Caco-2 (cell line): ENCODE measurements at regions not wholly inside any gene's neighbourhood (a gene's known extent, or its start where the extent isn't known, plus 50 kb on each side); places are given as distances from the start of the nearest gene placed in this dataset.

Experiments
- BruUV-seq: library from RNA; stranded (reverse); fragments of 400-500 nt; replicated peaks from 2 replicates; lab custom pipeline; 2021; lab: Mats Ljungman, UMichigan
- CTCF ChIA-PET: fragments of 300-600 bp; sonication (Branson Sonifier 250); formaldehyde crosslinking; loops from one replicate; lab custom pipeline; 2022; ENCODE audit warnings: antibody characterized with exemption; lab: Charles Lee
- POLR2A ChIA-PET: fragments of 300-600 bp; sonication (Branson Sonifier 250); formaldehyde crosslinking; loops from one replicate; lab custom pipeline; 2022; ENCODE audit warnings: antibody characterized with exemption; lab: Charles Lee
- DNase-seq, 2 experiments: peaks; one replicate each; pipeline versions ENCODE4 v3.0.0 to v3.0.0-alpha.2; 2020 to 2022
- H3K27me3 ChIP-seq: replicated peaks from 2 replicates; pipeline ENCODE4 v1.6.0; 2011; ENCODE audit warnings: low read length; ENCODE audit not compliant: control insufficient read depth, insufficient read depth
- H3K36me3 ChIP-seq: 2 replicates; pipeline ENCODE4 v1.5.1; 2011; ENCODE audit warnings: low read length; ENCODE audit not compliant: control insufficient read depth, insufficient read depth
- H3K4me1 ChIP-seq: fragments of 250-450 bp; sonication (Bioruptor Pico); 2 replicates; pipeline ENCODE4 v1.5.1; 2020; ENCODE audit warnings: mild to moderate bottlenecking
- H3K4me3 ChIP-seq: 2 replicates; pipeline ENCODE4 v1.5.1; 2011; ENCODE audit warnings: low read depth, mild to moderate bottlenecking, control low read depth, low read length
- H3K9me3 ChIP-seq: fragments of 250-450 bp; sonication (Bioruptor Pico); 2 replicates; pipeline ENCODE4 v1.5.1; 2020; ENCODE audit warnings: mild to moderate bottlenecking, moderate library complexity
- H3K27ac Mint-ChIP-seq: one replicate; pipeline ENCODE4 v1.8.0; 2022; ENCODE audit warnings: mixed read lengths; ENCODE audit not compliant: unreplicated experiment
- H3K27me3 Mint-ChIP-seq: one replicate; pipeline ENCODE4 v1.8.0; 2022; ENCODE audit warnings: mixed read lengths; ENCODE audit not compliant: insufficient read depth, unreplicated experiment
- H3K36me3 Mint-ChIP-seq: one replicate; pipeline ENCODE4 v1.8.0; 2022; ENCODE audit warnings: mild to moderate bottlenecking, mixed read lengths; ENCODE audit not compliant: insufficient read depth, unreplicated experiment
- H3K4me1 Mint-ChIP-seq: one replicate; pipeline ENCODE4 v1.8.0; 2022; ENCODE audit warnings: low read depth, mixed read lengths; ENCODE audit not compliant: unreplicated experiment
- H3K4me3 Mint-ChIP-seq: one replicate; pipeline ENCODE4 v1.8.0; 2022; ENCODE audit warnings: mild to moderate bottlenecking, moderate library complexity, mixed read lengths; ENCODE audit not compliant: unreplicated experiment
- H3K9me3 Mint-ChIP-seq: one replicate; pipeline ENCODE4 v1.8.0; 2022; ENCODE audit warnings: mixed read lengths; ENCODE audit not compliant: unreplicated experiment
- CTCF ChIP-seq, 2 experiments: fragments of 200-600 bp in 1 of 2; IDR thresholded peaks; 1 replicate in 1 of 2; 2 replicates in 1 of 2; pipeline versions ENCODE4 v1.5.1 to v1.8.0; 2011 to 2022; ENCODE audit warnings: antibody characterized with exemption in 1 of 2, control low read depth in 1 of 2, inconsistent platforms in 1 of 2, low read depth in 1 of 2, low read length in 1 of 2, mild to moderate bottlenecking in 1 of 2, moderate library complexity in 1 of 2; ENCODE audit not compliant: insufficient read depth in 1 of 2, severe bottlenecking in 1 of 2, unreplicated experiment in 1 of 2
- intact Hi-C: fragments of 100-400 bp; cut with micrococcal nuclease; formaldehyde crosslinking; loops from one replicate; pipeline ENCODE4 v1.10.0; 2022; ENCODE audit not compliant: unreplicated experiment

GRCh38 chr2:58620093-58620492 is 379.0 kb upstream of the FANCL start:
- ChIA-PET POLR2A (no interaction called here), CTCF (no interaction called here)
- no peak overlapping the region for H3K4me3 Mint-ChIP-seq
- H3K36me3 ChIP-seq = no peaks in the 10 kb centered on the region
- no peaks in the 10 kb centered on the region for H3K4me1 Mint-ChIP-seq
- H3K4me3 ChIP-seq = no peak overlapping the region
- H3K36me3 Mint-ChIP-seq = no peaks in the 10 kb centered on the region
- no peak for DNase-seq
- intact Hi-C loops = no loop called here
- no peak overlapping the region for H3K27ac Mint-ChIP-seq
- TF ChIP-seq CTCF (IDR thresholded peaks at IDR 0.05; ENCODE audit: insufficient read depth in 1 of 2, low read depth in 1 of 2, low read length in 1 of 2, severe bottlenecking in 1 of 2, unreplicated experiment in 1 of 2) = no peak
- H3K9me3 Mint-ChIP-seq = no peaks in the 10 kb centered on the region
- H3K4me1 ChIP-seq = no peaks in the 10 kb centered on the region
- no peaks in the 10 kb centered on the region for H3K9me3 ChIP-seq
- no peaks in the 10 kb centered on the region for H3K27me3 ChIP-seq
- H3K27me3 Mint-ChIP-seq = no peaks in the 10 kb centered on the region
- BruUV-seq = no TSS peak

GRCh38 chr2:58616961-58617360 is 375.8 kb upstream of the FANCL start:
- Mint-ChIP-seq H3K36me3 (no peaks in the 10 kb centered on the region), H3K4me3 (no peak overlapping the region), H3K9me3 (no peaks in the 10 kb centered on the region), H3K4me1 (no peaks in the 10 kb centered on the region), H3K27ac (no peak overlapping the region), H3K27me3 (no peaks in the 10 kb centered on the region)
- H3K36me3 ChIP-seq = no peaks in the 10 kb centered on the region
- DNase-seq = no peak
- no peaks in the 10 kb centered on the region for H3K9me3 ChIP-seq
- no peaks in the 10 kb centered on the region for H3K27me3 ChIP-seq
- intact Hi-C loops = no loop called here
- ChIA-PET CTCF (no interaction called here), POLR2A (no interaction called here)
- H3K4me3 ChIP-seq = no peak overlapping the region
- no TSS peak for BruUV-seq
- no peaks in the 10 kb centered on the region for H3K4me1 ChIP-seq
- TF ChIP-seq CTCF (IDR thresholded peaks at IDR 0.05; ENCODE audit: insufficient read depth in 1 of 2, low read depth in 1 of 2, low read length in 1 of 2, severe bottlenecking in 1 of 2, unreplicated experiment in 1 of 2) = no peak

- Mint-ChIP-seq H3K9me3 (no peaks in the 10 kb centered on the region), H3K4me1 (no peaks in the 10 kb centered on the region), H3K27ac (no peak overlapping the region), H3K36me3 (no peaks in the 10 kb centered on the region), H3K27me3 (no peaks in the 10 kb centered on the region), H3K4me3 (no peak overlapping the region)
- H3K36me3 ChIP-seq = no peaks in the 10 kb centered on the region
- ChIA-PET POLR2A (no interaction called here), CTCF (no interaction called here)
- H3K9me3 ChIP-seq = no peaks in the 10 kb centered on the region
- H3K4me1 ChIP-seq = no peaks in the 10 kb centered on the region
- H3K4me3 ChIP-seq = no peak overlapping the region
- no peak for TF ChIP-seq CTCF (IDR thresholded peaks at IDR 0.05; ENCODE audit: insufficient read depth in 1 of 2, low read depth in 1 of 2, low read length in 1 of 2, severe bottlenecking in 1 of 2, unreplicated experiment in 1 of 2)
- intact Hi-C loops = no loop called here
- DNase-seq = no peak
- BruUV-seq = no TSS peak
- no peaks in the 10 kb centered on the region for H3K27me3 ChIP-seq
Measured at GRCh38 chr2:58614219-58614618, 373.1 kb upstream of the FANCL start.
